Kasumi-1 (cell line): ENCODE measurements at regions not wholly inside any gene's neighbourhood (a gene's known extent, or its start where the extent isn't known, plus 50 kb on each side); places are given as distances from the start of the nearest gene placed in this dataset.
"Not testable (repeated sequence)": the region's sequence is repeated elsewhere in the genome, so short reads cannot be mapped to it uniquely, and the experiment has no call there.

Experiments
- DNase-seq, 2 experiments: peaks; one replicate each; lab custom pipeline; 2025; lab: John Stamatoyannopoulos, UW

DNA sequence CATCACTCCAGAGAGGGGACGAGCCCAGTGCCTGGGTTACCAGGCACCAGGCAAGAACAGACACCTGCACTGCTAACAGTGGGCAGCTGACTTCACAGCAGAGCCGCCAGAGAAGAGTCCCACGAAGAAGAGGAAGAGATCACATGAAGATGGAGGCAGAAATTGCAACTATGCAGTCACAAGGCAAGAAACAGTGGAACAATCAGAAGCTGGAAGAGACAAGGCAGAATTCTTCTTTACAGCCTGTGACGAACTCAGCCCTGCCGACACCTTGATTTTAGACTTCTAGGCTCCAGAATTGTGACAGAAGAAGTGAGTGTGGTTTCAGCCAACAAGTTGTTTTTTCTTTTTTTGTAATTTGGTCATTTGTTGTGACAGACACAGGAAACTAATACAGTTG is 59.2 kb downstream of the IL12A start:
- no peak for DNase-seq

DNA sequence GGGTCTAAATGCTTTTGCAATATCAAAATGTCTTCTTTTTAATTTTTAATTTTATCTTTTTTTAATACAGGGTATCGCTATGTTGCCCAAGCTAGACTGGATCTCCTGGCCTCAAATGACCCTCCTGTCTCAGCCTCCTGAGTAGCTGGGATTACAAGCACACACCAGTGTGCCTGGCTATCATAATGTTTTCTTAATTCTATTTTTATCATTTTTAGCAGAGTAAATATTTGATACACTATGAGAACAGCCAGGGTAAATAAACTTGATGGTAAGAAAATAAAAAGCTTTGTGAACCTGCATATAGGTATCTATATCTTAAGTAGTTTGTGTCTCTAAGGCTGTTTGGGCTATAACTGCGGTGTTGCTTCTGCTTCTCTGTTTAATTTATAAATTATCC is 60.4 kb downstream of the IL12A start:
- no peak for DNase-seq

- no peak for DNase-seq
Observed at GRCh38 chr3:160049565-160049964, 60.9 kb downstream of the IL12A start.

GRCh38 chr3:160049988-160050387 is 61.4 kb downstream of the IL12A start:
- DNase-seq: no peak

DNA sequence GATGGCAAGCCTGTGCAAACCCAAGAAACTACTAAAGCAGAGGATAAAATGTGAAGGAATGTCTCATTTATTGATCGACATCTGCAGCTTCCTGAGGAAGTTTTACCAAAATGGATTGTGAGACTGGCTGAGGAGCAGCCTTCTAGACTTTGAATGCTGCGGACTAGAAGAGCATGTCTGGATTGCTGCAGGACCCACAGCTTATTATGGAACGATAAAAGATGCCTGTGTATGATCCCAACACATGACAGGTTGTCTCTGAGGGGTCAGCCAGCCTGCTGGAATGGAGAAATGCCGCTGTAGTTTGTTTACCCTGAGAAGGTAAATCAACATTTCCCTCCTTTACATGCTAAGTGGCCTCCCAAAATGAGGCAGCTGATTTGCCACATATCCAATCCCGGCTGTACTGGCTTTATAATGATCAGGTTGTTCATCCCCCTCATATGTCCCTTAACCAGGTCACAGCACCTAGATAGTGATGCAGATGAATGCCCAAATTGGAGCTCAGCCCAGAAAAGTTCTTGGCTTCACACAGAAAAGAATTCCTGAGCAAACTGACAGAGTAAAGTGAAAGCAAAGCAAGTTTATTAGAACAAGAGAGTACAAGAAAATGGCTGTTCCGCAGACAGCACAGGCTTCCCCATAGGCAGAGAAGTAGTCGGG is 63.9 kb downstream of the IL12A start:
- no peak for DNase-seq

DNA sequence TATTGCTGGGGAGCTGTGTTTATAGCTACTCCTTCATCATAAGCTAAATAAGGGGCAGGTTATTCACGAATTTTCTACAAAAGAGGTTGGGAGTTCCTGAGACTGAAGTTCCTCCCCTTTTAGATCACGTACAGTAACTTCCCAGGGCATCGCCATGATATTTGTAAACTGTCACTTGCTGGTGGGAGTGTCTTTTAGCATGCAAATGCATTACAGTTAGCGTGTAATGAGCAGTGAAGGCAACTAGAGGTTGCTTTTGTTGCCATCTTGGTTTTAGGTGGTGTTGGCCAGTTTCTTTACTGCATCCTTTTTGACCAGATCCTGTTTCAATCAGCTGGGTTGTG is 64.4 kb downstream of the IL12A start:
- DNase-seq: no peak

- not testable (repeated sequence) for DNase-seq
Observed at GRCh38 chr3:160054862-160055261, 66.2 kb downstream of the IL12A start.

DNA sequence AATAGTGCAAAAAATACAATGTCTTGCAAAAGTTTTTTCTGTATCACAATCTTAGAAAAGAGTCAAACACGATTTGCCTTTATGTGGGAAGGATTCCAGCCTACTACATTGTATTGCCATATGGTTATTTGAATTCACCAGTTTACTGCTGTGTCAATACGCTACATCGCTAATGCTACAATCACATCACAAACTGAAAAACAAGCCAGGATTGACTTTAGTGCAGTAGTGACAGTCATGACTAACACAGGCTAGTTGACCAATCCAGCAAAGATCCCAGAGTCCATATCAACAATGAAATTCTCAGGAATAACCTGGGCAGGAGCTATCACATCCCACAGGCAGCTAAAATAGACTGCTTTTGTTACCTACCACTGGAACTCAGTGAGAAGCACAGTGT is 67.0 kb downstream of the IL12A start:
- DNase-seq: no peak

DNA sequence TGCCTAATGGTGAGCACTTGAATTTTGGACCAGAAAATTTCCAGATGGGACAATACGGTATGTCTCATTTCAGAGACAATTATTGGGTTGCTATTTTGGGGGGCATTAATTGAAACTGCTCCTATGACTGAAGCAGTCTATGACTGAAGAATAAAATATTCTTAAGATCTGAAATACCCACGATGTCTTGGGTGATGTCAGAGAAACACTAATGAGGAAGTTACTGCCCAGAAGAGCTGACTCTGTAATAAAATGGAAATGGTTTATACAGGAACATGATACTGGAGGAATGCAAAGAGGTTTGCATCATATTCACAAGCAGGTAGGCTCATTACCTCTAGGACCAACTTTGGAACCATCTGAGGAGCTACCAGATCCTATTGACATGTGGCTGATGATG is 68.7 kb downstream of the IL12A start:
- DNase-seq: peak; percentile 23 to 29

- no peak for DNase-seq
Observed at GRCh38 chr3:160060409-160061027, 71.9 kb downstream of the IL12A start.

DNA sequence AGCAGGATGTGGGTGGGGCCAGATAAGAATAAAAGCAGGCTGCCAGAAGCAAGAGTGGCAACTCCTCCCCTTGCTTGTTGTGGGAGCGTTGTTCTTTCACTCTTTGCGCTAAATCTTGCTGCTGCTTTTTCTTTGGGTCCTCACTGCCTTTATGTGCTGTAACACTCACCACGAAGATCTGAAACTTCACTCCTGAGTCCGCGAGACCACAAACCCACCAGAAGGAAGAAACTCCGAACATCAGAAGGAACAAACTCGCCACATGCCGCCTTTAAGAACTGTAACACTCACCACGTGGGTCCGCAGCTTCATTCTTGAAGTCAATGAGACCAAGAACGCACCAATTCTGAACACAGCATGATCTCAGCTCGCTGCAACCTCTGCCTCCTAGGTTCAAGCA is 72.9 kb downstream of the IL12A start:
- no peak for DNase-seq

DNA sequence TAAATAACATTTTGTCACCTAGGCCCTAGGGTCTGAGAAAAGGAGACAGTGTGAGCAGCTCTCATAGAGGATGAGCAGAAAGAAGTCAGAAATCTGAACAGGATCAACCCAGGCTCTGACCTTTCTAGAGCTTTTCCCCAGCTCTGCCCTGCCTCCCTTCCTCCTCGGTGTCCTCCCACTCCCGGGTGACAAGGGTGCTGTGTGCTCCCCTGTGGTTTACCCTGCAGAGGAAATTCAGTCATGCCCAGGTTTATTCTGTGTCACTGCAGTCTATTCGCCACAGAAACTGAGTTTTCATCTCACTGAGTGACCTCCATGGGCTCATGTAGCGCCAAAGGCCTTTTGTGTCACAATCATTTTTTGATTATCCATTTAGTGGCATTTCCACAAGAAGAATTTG is 76.6 kb downstream of the IL12A start:
- DNase-seq: peak in 1 of 2 experiments; percentile 10

- DNase-seq: no peak
Observed at GRCh38 chr3:160065786-160066185, 77.2 kb downstream of the IL12A start.

- DNase-seq: peak; percentile 23 to 47
Observed at GRCh38 chr3:160069986-160070385, 81.4 kb downstream of the IL12A start.

- DNase-seq: no peak
Observed at GRCh38 chr3:160076519-160076918, 87.9 kb downstream of the IL12A start.

- no peak for DNase-seq
Observed at GRCh38 chr3:160078533-160078932, 89.9 kb downstream of the IL12A start.

DNA sequence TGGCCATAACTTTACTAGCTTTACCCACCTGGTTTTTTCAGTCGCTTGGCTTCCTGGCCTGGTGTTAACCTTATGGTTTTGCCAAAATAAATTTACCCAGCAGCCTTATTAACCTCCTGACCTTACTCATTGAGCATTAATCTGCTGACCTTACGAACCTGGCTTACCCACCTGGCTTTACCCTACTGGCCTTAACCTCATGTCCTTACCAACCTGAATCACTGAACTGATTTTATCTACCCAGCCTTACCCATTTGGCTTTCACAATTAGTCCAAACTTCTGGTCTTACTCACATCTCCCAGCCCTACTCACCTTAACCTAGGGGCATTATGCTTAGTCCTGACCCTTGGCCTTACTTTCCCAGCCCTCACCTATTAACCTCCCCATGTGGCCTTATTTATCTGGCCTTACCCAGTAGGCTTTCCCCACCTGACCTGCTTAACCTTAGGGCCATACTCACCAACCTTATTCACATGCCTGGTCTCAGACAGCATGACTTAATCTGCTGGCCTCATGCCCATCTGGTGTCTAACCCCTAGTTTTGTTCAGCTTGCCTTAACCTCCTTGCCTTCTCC is 93.4 kb downstream of the IL12A start:
- DNase-seq: no peak

GRCh38 chr3:160084998-160085397 is 96.4 kb downstream of the IL12A start:
- DNase-seq: no peak

GRCh38 chr3:160088492-160089137 is 100.0 kb downstream of the IL12A start:
- DNase-seq: no peak

- DNase-seq: no peak
Observed at GRCh38 chr3:160090653-160091052, 102.0 kb downstream of the IL12A start.

DNA sequence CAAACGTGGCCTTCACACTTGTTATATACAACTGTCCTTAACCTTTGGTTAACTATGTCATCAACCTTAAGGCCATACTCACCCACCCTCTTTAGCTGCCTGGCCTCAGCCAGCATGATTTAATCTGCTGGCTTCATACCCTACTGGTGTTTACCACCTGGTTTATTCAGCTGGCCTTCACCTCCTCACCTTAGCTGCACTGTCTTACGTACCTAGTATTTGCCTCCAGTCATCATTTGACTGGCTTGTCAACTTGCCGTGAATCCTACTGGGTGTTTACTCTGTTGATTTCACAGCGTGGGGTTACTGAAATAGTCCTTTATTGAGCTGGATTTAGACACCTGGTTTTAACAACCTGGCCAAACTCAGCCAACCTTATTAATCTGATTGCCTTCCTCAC is 102.8 kb downstream of the IL12A start:
- DNase-seq: no peak

DNA sequence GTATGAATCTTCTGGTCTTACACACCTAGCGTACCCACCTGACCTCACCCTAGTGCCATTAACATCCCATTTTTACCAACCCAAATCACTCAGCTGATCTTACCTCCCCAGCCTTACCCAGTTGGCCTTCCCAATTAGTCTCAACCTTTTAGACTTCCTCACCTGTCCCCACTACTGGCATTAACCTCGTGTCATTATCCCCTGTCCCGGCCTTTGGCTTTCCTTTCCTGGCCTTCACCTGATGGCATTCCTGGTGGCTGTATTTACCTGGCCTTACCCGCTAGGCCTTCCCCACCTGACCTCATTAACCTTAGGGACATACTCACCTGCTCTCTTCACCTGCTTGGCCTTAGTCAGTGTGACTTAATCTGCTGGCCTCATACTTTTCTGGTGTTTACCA is 104.1 kb downstream of the IL12A start:
- DNase-seq: no peak

DNA sequence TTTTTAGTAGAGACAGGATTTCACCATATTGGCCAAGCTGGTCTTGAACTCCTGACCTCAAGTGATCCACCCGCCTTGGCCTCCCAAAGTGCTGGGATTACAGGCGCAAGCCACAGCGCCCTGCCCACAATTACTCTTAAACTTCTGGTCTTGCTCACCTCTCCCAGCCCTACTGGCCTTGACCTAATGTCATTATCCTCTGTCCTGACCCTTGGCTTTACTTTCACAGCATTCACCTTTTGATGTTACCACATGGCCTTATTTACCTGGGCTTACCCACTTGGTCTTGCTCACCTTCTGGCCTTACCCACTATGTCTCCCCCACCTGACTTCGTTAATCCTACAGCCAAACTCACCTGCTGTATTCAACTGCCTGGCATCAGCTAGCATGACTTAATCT is 105.9 kb downstream of the IL12A start:
- DNase-seq: no peak
